AG09309 (cell line): ENCODE measurements at regions not wholly inside any gene's neighbourhood (a gene's known extent, or its start where the extent isn't known, plus 50 kb on each side); places are given as distances from the start of the nearest gene placed in this dataset.

Source experiments
- DNase-seq: peaks from one replicate; pipeline ENCODE4 v3.0.0-alpha.2; 2010; ENCODE audit warnings: low read depth
- H3K4me3 ChIP-seq: 2 replicates; pipeline ENCODE4 v1.5.1; 2011; ENCODE audit warnings: mild to moderate bottlenecking, low read depth, low read length, moderate library complexity; ENCODE audit not compliant: control insufficient read depth
- CTCF ChIP-seq: IDR thresholded peaks from 2 replicates; pipeline ENCODE4 v1.5.1; 2011; ENCODE audit warnings: mild to moderate bottlenecking, low read depth, low read length, inconsistent platforms; ENCODE audit not compliant: insufficient read depth, control insufficient read depth; ENCODE audit errors: missing control alignments

GRCh38 chr6:22059126-22059525 is 237.7 kb downstream of the PRL start:
- no peak overlapping the region for H3K4me3 ChIP-seq
- TF ChIP-seq CTCF: no peak
- no peak for DNase-seq

DNA sequence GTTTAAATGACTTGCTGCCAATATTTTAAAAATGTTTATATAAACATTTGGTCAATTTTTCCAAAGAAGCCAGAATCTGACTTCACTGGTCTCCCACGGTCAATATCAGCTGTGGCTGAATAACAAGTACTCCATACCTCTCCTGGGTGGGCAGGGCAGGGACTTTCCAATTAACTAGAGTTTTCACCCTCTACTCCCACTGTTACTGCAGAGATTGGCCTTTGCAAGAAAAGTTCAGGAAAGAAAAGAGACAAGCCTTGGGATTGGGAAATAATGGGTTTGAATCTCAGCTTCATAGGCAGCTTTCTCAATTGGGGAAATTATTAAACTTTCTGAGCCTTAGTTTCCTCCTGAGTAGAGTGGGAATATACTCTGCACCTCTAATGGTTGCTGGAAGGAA is 236.9 kb downstream of the PRL start:
- H3K4me3 ChIP-seq: no peak overlapping the region
- TF ChIP-seq CTCF: no peak
- no peak for DNase-seq

GRCh38 chr6:22062807-22063408 is 233.9 kb downstream of the PRL start:
- DNase-seq: no peak
- TF ChIP-seq CTCF: no peak
- H3K4me3 ChIP-seq: no peak overlapping the region

DNA sequence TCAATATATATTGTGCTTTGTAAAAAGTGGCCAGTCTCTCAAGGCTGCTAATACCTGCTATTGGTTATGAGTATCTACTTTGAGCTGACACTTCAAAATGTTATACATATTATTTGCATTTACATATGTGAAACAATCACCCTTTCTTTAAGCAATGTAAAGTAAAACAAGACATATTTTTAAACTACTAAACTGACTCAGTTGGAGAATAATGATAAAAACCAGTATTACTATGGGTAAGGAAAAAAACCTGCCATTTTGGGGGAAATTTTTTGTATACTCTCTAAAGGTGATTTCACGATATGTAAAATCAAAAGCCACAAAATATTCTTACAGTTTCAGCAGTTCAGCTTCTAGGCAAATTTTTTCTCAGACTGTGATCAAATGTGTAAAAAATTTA is 232.3 kb downstream of the PRL start:
- TF ChIP-seq CTCF: no peak

DNA sequence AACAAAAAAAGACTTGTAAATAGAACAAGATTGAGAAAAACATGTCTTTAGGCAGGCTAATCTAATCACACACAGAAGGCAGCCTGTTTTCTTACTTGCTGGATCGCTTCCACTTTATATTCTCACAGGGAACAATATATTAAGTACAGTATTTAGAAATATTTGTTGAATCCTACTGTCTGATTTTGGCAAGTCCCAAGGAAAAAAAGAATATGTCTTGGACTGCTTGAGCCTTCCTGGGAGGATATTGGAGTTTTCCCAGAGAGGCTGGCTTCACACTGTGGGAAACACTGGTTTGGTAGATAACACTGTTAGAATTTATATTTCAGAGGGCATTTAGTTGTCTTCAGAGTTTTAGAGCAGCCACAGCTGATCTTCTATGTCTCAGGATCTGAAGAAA is 229.7 kb downstream of the PRL start:
- DNase-seq: no peak
- no peak for TF ChIP-seq CTCF
- no peak overlapping the region for H3K4me3 ChIP-seq

More for the DNA sequence above, 232.3 kb downstream of the PRL start:
- no peak for DNase-seq
- no peak overlapping the region for H3K4me3 ChIP-seq

DNA sequence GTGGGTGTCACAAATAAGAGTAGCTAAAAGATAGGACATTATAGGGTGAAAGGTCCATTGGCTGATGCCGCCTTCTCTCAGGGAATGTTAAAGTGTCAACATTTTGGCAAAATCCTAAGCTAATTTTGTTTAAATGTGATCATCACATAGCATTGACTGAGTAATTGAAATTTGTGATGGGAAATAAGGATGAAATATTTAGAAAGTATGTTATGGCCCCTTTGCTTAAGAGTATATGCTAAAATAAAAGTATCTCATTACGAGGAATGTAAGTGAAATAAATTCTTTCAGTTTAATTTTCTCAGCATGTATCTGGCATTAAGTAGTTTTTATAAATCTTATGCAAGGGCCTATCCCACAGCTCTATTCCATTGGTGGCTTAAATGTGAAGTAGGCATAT is 229.2 kb downstream of the PRL start:
- no peak overlapping the region for H3K4me3 ChIP-seq
- no peak for DNase-seq
- no peak for TF ChIP-seq CTCF
